NOMO-1 (cell line): ENCODE measurements at regions not wholly inside any gene's neighbourhood (a gene's known extent, or its start where the extent isn't known, plus 50 kb on each side); places are given as distances from the start of the nearest gene placed in this dataset.

ENCODE experiments used
- DNase-seq, 2 experiments: peaks; one replicate each; lab custom pipeline; 2025; ENCODE audit not compliant: unreplicated experiment in 2 of 2; lab: John Stamatoyannopoulos, UW

GRCh38 chr3:6521369-6522113 lies 339.4 kb upstream of the GRM7 start:
- DNase-seq, result no peak

DNA sequence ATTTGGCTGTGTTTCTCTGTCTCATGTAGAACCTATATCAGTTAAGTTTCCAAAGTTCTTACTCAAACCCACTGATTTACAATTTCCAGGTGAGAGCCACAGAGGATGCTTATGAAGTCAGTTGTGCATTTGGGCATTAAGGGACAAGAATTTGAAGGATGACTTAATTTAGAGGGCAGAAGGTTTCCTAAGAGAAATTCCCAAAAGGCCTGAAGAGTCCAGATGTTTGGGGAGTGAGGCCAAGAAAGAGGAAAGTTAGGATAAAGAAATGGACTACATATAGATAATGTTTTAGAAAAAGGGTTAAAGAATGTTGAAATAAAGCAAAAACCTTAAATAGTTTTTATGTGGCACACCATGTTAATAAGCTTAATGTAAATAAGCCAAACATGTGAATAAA lies 338.7 kb upstream of the GRM7 start:
- DNase-seq, result no peak

GRCh38 chr3:6523043-6523442 lies 337.9 kb upstream of the GRM7 start:
- no peak for DNase-seq

DNA sequence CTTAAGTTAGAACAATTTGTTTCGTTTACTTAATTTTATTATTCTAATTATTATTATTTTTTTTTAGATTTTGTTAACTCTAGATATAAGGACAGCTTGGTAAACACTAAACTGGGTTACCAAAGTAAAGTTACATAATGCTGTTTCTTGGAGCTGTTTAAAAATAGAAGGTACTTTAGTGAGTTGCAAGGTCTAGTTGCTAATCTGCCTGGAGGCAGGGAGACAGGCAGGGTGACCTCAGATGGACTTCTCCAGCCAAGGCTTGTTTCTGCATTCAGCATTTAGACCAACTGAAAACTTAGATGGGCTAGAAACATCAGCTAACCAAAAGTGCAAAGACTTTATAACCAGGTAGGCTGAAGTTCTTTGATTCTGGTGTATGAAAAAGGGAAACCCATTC lies 336.4 kb upstream of the GRM7 start:
- no peak for DNase-seq

GRCh38 chr3:6526321-6526720 lies 334.6 kb upstream of the GRM7 start:
- no peak for DNase-seq

- DNase-seq, result peak; percentile 2 to 9
These were observed 334.1 kb upstream of the GRM7 start for GRCh38 chr3:6526861-6527260.

GRCh38 chr3:6528951-6529350 lies 332.0 kb upstream of the GRM7 start:
- DNase-seq, result no peak

GRCh38 chr3:6531153-6531552 lies 329.8 kb upstream of the GRM7 start:
- DNase-seq, result no peak

GRCh38 chr3:6532101-6532500 lies 328.8 kb upstream of the GRM7 start:
- DNase-seq, result no peak

- no peak for DNase-seq
These were observed 319.9 kb upstream of the GRM7 start for GRCh38 chr3:6540981-6541380.

- no peak for DNase-seq
These were observed 318.1 kb upstream of the GRM7 start for GRCh38 chr3:6542795-6543194.

DNA sequence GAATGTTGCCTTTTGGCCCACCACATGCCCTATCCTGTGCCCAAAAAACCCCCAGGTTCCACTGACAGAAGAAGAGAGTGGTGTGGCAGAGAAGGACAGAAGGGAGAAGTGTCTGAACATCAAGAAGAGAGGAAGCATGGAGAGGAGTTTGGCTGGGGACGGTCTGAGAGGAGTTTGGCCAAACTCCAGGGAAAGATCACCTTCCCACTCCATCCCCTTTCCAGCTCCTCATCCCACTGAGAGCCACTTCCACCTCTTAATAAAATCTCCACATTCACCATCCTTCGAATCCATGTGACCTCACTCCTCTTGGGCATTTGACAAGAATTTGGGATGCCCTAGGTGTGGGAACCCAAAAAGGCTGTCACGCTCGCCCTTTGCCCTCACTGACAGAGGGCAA lies 311.6 kb upstream of the GRM7 start:
- DNase-seq, result no peak

DNA sequence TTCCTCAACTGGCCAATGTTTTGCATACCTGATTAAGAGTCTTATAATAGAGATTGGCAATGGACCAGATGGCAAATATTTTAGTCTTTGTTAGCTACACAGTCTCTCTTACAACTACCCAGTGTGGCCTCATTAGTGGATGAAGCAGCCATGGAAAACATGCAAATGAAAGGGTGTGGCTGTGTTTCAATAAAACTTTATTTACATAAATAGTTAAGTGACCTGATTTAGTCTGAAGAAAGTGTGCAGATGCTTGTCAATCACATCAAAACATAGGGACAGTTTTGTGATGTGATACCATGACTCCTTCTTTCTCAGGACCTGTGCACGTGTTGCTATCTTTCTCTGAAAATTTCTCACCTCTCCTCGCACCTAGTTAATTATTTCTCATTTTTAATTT lies 309.8 kb upstream of the GRM7 start:
- DNase-seq, result no peak

GRCh38 chr3:6560259-6560658 lies 300.7 kb upstream of the GRM7 start:
- DNase-seq, result no peak

GRCh38 chr3:6567241-6567640 lies 293.7 kb upstream of the GRM7 start:
- no peak for DNase-seq

DNA sequence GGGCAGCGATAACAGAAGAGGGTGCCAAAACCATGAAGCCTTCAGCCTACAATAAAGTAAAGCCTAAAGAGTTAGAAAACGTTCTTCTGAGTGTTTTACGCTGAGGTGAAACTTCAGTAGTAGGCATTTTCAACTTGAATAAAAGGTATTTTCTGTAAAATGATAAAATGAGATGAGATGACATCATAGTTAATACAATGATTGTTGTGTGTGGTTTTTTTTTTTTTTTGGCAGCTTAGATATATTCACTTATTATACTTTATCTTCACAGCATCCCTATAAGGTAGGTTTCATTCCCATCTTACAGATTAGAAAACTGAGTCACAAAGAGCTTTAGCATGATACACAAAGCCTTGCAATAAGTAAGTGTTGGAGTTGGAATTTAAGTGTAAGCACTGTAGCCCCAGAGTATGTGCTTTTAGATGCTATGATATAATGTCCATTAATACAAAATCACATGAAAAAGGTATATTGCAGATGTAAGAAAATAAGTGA lies 291.9 kb upstream of the GRM7 start:
- no peak for DNase-seq

GRCh38 chr3:6571448-6571847 lies 289.5 kb upstream of the GRM7 start:
- no peak for DNase-seq

GRCh38 chr3:6577584-6577983 lies 283.3 kb upstream of the GRM7 start:
- no peak for DNase-seq

- DNase-seq, result no peak
These were observed 282.4 kb upstream of the GRM7 start for GRCh38 chr3:6578526-6578925.

DNA sequence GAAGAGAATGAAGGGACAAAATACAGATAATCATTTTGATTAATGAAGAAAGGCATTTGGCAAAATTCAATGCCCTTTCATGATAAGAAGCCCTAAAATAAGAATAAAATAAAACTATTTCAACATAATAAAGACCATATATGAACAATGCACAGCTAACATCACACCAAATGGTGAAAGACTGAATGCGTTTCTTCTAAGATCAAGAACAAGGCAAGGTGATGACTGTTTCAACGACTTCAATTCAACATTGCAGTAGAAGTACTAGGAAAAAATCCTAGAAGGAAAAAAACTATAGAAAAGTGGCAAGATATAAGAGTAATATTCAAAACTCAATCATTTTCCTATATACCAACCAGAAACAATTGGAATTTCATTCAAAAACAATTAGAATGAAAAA lies 280.1 kb upstream of the GRM7 start:
- no peak for DNase-seq

DNA sequence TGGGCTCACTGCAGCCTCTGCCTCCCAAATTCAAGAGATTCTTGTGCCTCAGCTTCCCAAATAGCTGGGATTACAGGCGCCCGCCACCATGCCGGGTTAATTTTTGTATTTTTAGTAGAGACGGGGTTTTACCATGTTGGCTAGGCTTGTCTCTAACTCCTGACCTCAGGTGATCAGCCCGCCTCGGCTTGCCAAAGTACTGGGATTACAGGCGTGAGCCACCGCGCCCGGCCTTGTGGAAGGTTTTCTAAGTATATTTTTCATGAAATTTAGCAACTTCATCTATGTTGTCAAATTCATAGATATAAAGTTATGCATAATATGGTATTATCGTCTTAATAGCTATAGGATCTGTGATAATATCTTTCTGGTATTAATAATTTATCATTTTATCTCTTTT lies 275.6 kb upstream of the GRM7 start:
- DNase-seq, result no peak

DNA sequence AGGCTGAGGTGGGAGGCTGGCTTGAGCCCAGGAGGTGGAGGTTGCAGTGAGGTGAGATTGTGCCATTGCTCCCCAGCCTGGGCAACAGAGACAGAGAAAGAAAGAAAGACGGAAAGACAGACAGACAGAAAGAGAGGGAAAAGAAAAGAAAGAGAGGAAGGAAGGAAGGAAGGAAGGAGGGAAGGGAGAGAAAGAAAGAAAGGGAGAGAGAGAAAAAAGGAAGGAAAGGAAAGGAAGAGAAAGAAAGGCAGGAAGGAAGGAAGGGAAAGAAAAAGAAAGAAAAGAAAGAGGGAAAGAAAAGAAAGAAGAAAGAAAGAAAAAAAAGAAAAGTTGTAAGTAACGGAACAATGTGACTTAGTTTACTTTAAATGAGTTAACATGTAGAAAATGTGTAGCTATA lies 260.7 kb upstream of the GRM7 start:
- no peak for DNase-seq

DNA sequence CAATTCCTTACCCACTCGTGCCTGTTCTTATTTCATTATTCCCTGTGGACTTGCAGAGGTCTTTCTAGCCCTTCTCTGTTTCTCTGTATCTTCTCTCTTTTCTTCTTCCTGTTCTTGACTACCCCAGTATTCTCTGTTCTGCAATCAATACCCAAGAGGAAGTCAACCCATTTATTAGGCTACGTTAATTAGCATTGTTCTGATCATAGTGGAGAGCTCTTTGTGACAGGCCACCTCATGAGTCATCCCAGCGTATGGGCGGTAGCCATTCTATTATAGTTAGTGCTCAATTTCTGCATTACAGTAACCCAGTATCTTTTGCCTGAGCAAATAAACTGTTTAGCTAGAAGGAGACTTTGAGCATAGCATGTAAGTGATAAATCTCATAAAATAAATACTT lies 259.5 kb upstream of the GRM7 start:
- DNase-seq, result no peak
